ENCODE measurements at regions not wholly inside any gene's neighbourhood (a gene's known extent, or its start where the extent isn't known, plus 50 kb on each side); places are given as distances from the start of the nearest gene placed in this dataset.

GRCh38 chr16:59326955-59327354 lies 592.8 kb upstream of the GOT2 start:
- no peak for TF ChIP-seq CTCF (IDR thresholded peaks at IDR 0.05 in 8 of 11, conservative IDR thresholded peaks at IDR 0.05 in 3 of 11)
- no peak for TF ChIP-seq POLR2A (IDR thresholded peaks at IDR 0.05)
